Endothelial cell of umbilical vein (primary cell): ENCODE measurements at regions not wholly inside any gene's neighbourhood (a gene's known extent, or its start where the extent isn't known, plus 50 kb on each side); places are given as distances from the start of the nearest gene placed in this dataset.

Experiments used
- BruUV-seq: library from RNA; stranded (reverse); fragments of 400-500 nt; replicated peaks from 2 replicates; lab custom pipeline; 2021; lab: Mats Ljungman, UMichigan
- CTCF ChIA-PET: fragments of 300-600, 350-600 bp; sonication (Branson Sonifier 250); formaldehyde crosslinking; loops from one replicate; lab custom pipeline; 2021; ENCODE audit warnings: antibody characterized with exemption, inconsistent platforms; lab: Charles Lee
- POLR2A ChIA-PET: fragments of 300-600, 350-600 bp; sonication (Branson Sonifier 250); formaldehyde crosslinking; loops from one replicate; lab custom pipeline; 2021; ENCODE audit warnings: antibody characterized with exemption, inconsistent platforms; lab: Charles Lee
- DNase-seq: peaks from one replicate; pipeline ENCODE4 v3.0.0-alpha.2; 2011; ENCODE audit warnings: low read depth, low spot score
- FAIRE-seq: peaks from 2 replicates; lab custom pipeline; 2011; peaks lifted over from hg19 to GRCh38; lab: Jason Lieb, UNC
- H2AFZ ChIP-seq: 2 replicates; pipeline ENCODE4 v1.6.0; 2012; ENCODE audit warnings: low read depth, low read length, control low read depth, inconsistent platforms
- H3K27ac ChIP-seq: 2 replicates; pipeline ENCODE4 v1.5.1; 2011; ENCODE audit warnings: low read depth, mild to moderate bottlenecking, control low read depth, low read length, moderate library complexity; ENCODE audit not compliant: insufficient read depth
- H3K27me3 ChIP-seq, 2 experiments: 2 replicates each; pipeline versions ENCODE4 v1.6.0 to v1.6.1; 2011; ENCODE audit warnings: low read length in 2 of 2, mixed read lengths in 1 of 2; ENCODE audit not compliant: control insufficient read depth in 2 of 2, insufficient read depth in 2 of 2
- H3K36me3 ChIP-seq, 2 experiments: 2 replicates in 1 of 2; 3 replicates in 1 of 2; pipeline ENCODE4 v1.5.1; 2011; ENCODE audit warnings: low read length in 2 of 2, mild to moderate bottlenecking in 1 of 2, moderate library complexity in 1 of 2; ENCODE audit not compliant: control insufficient read depth in 2 of 2, insufficient read depth in 2 of 2; ENCODE audit errors: extremely low read depth in 1 of 2
- H3K4me1 ChIP-seq: 3 replicates; pipeline ENCODE4 v1.5.1; 2011; ENCODE audit warnings: mild to moderate bottlenecking, low read length; ENCODE audit not compliant: control insufficient read depth, insufficient read depth; ENCODE audit errors: extremely low read depth
- H3K4me2 ChIP-seq: 2 replicates; pipeline ENCODE4 v1.6.1; 2011; ENCODE audit warnings: low read length, control low read depth, mixed read lengths; ENCODE audit not compliant: insufficient read depth
- H3K4me3 ChIP-seq, 3 experiments: fragments of 200-600 bp in 1 of 3; sonication (generic), shearing (Covaris generic) in 1 of 3; replicated peaks in 1 of 3; 2 replicates each; pipeline ENCODE4 v1.5.1; 2011 to 2016; ENCODE audit warnings: control low read depth in 3 of 3, low read length in 3 of 3, mild to moderate bottlenecking in 2 of 3, inconsistent platforms in 1 of 3, low read depth in 1 of 3, moderate library complexity in 1 of 3; ENCODE audit not compliant: insufficient read depth in 1 of 3
- H3K79me2 ChIP-seq: 2 replicates; pipeline ENCODE4 v1.6.0; 2012; ENCODE audit warnings: low read length, inconsistent platforms; ENCODE audit not compliant: control insufficient read depth, insufficient read depth
- H3K9ac ChIP-seq: replicated peaks from 2 replicates; pipeline ENCODE3; 2011; ENCODE audit warnings: low read length, control low read depth; ENCODE audit not compliant: insufficient read depth; ENCODE audit errors: extremely low read depth
- H3K9me1 ChIP-seq: replicated peaks from 3 replicates; pipeline ENCODE4 v1.6.0; 2011; ENCODE audit warnings: mild to moderate bottlenecking, low read length; ENCODE audit not compliant: control insufficient read depth, insufficient read depth; ENCODE audit errors: extremely low read depth
- H3K9me3 ChIP-seq: replicated peaks from 2 replicates; pipeline ENCODE4 v1.5.1; 2012; ENCODE audit warnings: low read length, inconsistent platforms; ENCODE audit not compliant: control insufficient read depth, insufficient read depth
- H4K20me1 ChIP-seq: replicated peaks from 2 replicates; pipeline ENCODE3; 2011; ENCODE audit warnings: mild to moderate bottlenecking, low read length; ENCODE audit not compliant: control insufficient read depth, insufficient read depth; ENCODE audit errors: extremely low read depth
- EZH2 ChIP-seq: IDR thresholded peaks from 2 replicates; pipeline ENCODE4 v1.6.1; 2012; ENCODE audit warnings: borderline replicate concordance, low read depth, mild to moderate bottlenecking, moderate library complexity, low read length, inconsistent platforms; ENCODE audit not compliant: severe bottlenecking
- FOS ChIP-seq: IDR thresholded peaks from 2 replicates; pipeline ENCODE4 v1.6.1; 2011; ENCODE audit warnings: mild to moderate bottlenecking, low read length, moderate library complexity, borderline replicate concordance; ENCODE audit not compliant: insufficient read depth
- GATA2 ChIP-seq: IDR thresholded peaks from 2 replicates; pipeline ENCODE4 v1.7.0; 2011; ENCODE audit warnings: low read depth, mild to moderate bottlenecking, moderate library complexity, mixed read lengths, low read length; ENCODE audit not compliant: insufficient read length, insufficient read depth
- JUN ChIP-seq: IDR thresholded peaks from 2 replicates; pipeline ENCODE4 v1.6.1; 2011; ENCODE audit warnings: borderline replicate concordance, low read depth; ENCODE audit not compliant: insufficient read length, insufficient read depth
- MYC ChIP-seq: IDR thresholded peaks from one replicate; pipeline ENCODE4 v1.6.1; 2011; ENCODE audit warnings: mild to moderate bottlenecking, low read depth, low read length
- POLR2A ChIP-seq: IDR thresholded peaks from 2 replicates; pipeline ENCODE4 v1.6.1; 2012; ENCODE audit warnings: low read depth, mild to moderate bottlenecking, control low read depth, low read length
- POLR2AphosphoS5 ChIP-seq: IDR thresholded peaks from 2 replicates; pipeline ENCODE4 v1.6.1; 2012; ENCODE audit warnings: low read depth, mild to moderate bottlenecking, control low read depth, low read length, moderate library complexity; ENCODE audit not compliant: insufficient read depth
- dilution Hi-C: fragments of 300-500 bp; cut with MboI; formaldehyde crosslinking; loops from one replicate; pipeline ENCODE4 v1.15.0; 2019; ENCODE audit warnings: low sequenced_read_pairs; ENCODE audit not compliant: extremely low pct_ligation_motif_present
- intact Hi-C: fragments of 100-400 bp; cut with micrococcal nuclease; formaldehyde crosslinking; loops from one replicate; pipeline ENCODE4 v1.10.0; 2022
- TF ChIP-seq, protein P1 (sequence below), 2 donors: IDR thresholded peaks; 1 replicate in 1 of 2; 2 replicates in 1 of 2; pipeline ENCODE4 v1.5.1; 2011; ENCODE audit warnings: low read length in 2 of 2, mild to moderate bottlenecking in 2 of 2, moderate library complexity in 2 of 2, control low read depth in 1 of 2, inconsistent platforms in 1 of 2, low read depth in 1 of 2; ENCODE audit not compliant: insufficient read depth in 1 of 2; ENCODE audit errors: extremely low read depth in 1 of 2
- TF ChIP-seq, protein P2 (sequence below): IDR thresholded peaks from 2 replicates; pipeline ENCODE4 v1.6.1; 2011; ENCODE audit not compliant: insufficient read depth, insufficient read length

GRCh38 chr14:29271669-29272068, 505.1 kb downstream of the FOXG1 start:
- Histone ChIP-seq H3K9ac (no peak overlapping the region), H3K4me1 (peaks cover 15% of the 10 kb centered on the region), H3K79me2 (no peaks in the 10 kb centered on the region), H3K27ac (peak overlapping the region; percentile 45), H3K4me2 (peak overlapping the region; percentile 36), H3K9me3 (no peaks in the 10 kb centered on the region), H3K27me3 (no peaks in the 10 kb centered on the region), H2AFZ (peak overlapping the region; percentile 41), H4K20me1 (no peaks in the 10 kb centered on the region), H3K36me3 (no peaks in the 10 kb centered on the region), H3K9me1 (no peaks in the 10 kb centered on the region), H3K4me3 (no peak overlapping the region)
- FAIRE-seq, result no peak
- dilution Hi-C loops (no loop called here), intact Hi-C loops (loop anchor here (2.0 kb wide), 1 partner anchor 31 kb away; no protein-coding TSS in a partner anchor)
- no TSS peak for BruUV-seq
- POLR2A ChIA-PET, result no interaction called here
- CTCF ChIA-PET, result no interaction called here
- peak; percentile 49 for DNase-seq
- TF ChIP-seq MYC, result no peak
- TF ChIP-seq, protein P1, sequence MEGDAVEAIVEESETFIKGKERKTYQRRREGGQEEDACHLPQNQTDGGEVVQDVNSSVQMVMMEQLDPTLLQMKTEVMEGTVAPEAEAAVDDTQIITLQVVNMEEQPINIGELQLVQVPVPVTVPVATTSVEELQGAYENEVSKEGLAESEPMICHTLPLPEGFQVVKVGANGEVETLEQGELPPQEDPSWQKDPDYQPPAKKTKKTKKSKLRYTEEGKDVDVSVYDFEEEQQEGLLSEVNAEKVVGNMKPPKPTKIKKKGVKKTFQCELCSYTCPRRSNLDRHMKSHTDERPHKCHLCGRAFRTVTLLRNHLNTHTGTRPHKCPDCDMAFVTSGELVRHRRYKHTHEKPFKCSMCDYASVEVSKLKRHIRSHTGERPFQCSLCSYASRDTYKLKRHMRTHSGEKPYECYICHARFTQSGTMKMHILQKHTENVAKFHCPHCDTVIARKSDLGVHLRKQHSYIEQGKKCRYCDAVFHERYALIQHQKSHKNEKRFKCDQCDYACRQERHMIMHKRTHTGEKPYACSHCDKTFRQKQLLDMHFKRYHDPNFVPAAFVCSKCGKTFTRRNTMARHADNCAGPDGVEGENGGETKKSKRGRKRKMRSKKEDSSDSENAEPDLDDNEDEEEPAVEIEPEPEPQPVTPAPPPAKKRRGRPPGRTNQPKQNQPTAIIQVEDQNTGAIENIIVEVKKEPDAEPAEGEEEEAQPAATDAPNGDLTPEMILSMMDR (IDR thresholded peaks at IDR 0.05; ENCODE audit: extremely low read depth in 1 of 2, insufficient read depth in 1 of 2, low read depth in 1 of 2, low read length in 2 of 2), result no peak
- peak; percentile 66 for TF ChIP-seq GATA2
- no peak for TF ChIP-seq POLR2AphosphoS5

DNA sequence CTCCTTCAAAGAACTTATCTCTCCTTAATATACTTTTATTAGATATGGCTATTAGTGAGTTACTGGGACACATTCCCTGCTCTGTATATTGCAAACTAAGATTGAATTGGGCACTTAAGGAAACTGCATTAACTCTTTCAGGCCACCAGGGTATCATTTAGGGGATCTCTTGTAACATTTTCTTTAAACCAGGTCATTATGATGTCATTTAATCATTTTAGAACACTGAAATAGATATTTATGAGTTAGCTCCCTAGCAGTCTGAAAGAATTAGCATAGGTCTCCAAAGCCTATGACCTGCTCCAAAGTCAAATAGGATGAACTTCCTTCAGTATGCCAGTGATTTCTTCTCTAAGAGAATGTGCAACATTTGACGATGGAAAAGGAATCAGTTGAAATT, 506.9 kb downstream of the FOXG1 start:
- H3K9ac ChIP-seq, result no peak overlapping the region
- no peaks in the 10 kb centered on the region for H3K9me1 ChIP-seq
- H3K27me3 ChIP-seq, result no peaks in the 10 kb centered on the region
- H3K36me3 ChIP-seq, result no peaks in the 10 kb centered on the region
- no peak overlapping the region for H2AFZ ChIP-seq
- H3K27ac ChIP-seq, result no peak overlapping the region
- H3K9me3 ChIP-seq, result no peaks in the 10 kb centered on the region
- H3K79me2 ChIP-seq, result no peaks in the 10 kb centered on the region
- CTCF ChIA-PET, result no interaction called here
- POLR2A ChIA-PET, result no interaction called here
- H3K4me3 ChIP-seq, result no peak overlapping the region
- H4K20me1 ChIP-seq, result no peaks in the 10 kb centered on the region
- FAIRE-seq (no peak), DNase-seq (no peak)
- no TSS peak for BruUV-seq
- no peak overlapping the region for H3K4me2 ChIP-seq
- dilution Hi-C loops (no loop called here), intact Hi-C loops (no loop called here)
- TF ChIP-seq POLR2A, result no peak
- TF ChIP-seq POLR2AphosphoS5, result no peak
- TF ChIP-seq, protein P1 (IDR thresholded peaks at IDR 0.05; ENCODE audit: extremely low read depth in 1 of 2, insufficient read depth in 1 of 2, low read depth in 1 of 2, low read length in 2 of 2), result no peak
- no peak for TF ChIP-seq FOS
- TF ChIP-seq GATA2, result no peak
- TF ChIP-seq JUN, result no peak
- TF ChIP-seq, protein P2, sequence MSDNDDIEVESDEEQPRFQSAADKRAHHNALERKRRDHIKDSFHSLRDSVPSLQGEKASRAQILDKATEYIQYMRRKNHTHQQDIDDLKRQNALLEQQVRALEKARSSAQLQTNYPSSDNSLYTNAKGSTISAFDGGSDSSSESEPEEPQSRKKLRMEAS, result no peak
- TF ChIP-seq MYC, result no peak
- no peak for TF ChIP-seq EZH2
- peaks cover 20% of the 10 kb centered on the region for H3K4me1 ChIP-seq
